ENCODE measurements at regions not wholly inside any gene's neighbourhood (a gene's known extent, or its start where the extent isn't known, plus 50 kb on each side); places are given as distances from the start of the nearest gene placed in this dataset.

DNA sequence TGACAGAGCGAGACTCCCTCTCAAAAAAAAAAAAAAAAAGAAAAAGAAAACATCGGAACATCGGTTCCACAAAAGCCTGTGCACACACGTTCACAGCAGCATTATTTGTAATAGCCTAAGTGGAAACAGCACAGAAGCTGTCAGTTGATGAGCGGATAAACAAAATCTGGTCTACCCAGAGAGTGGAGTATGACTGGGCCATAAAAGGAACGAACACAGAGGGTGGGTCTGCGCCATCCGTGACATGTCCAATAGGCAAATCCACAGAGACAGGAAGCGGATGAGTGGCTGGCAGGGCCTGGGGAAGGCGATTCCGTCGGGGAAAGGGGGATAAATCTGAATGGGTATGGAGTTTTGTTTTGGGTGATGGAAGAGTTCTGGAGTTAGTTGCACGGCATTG lies 212.2 kb upstream of the CIBAR2 start:
- Histone ChIP-seq H3K79me2 (ENCODE audit: low read length) (no peaks in the 10 kb centered on the region), H3K36me3 (replicated peaks; ENCODE audit: low read depth, low read length) (no peaks in the 10 kb centered on the region), H3K4me3 (ENCODE audit: low read length) (no peak overlapping the region), H3K9ac (ENCODE audit: low read length) (no peak overlapping the region), H3K4me2 (ENCODE audit: low read length) (no peak overlapping the region), H3K27me3 (ENCODE audit: low read depth, low read length) (no peaks in the 10 kb centered on the region), H2AFZ (ENCODE audit: low read depth, low read length) (no peak overlapping the region), H3K4me1 (ENCODE audit: low read length) (no peaks in the 10 kb centered on the region), H4K20me1 (ENCODE audit: insufficient read depth, low read length) (no peaks in the 10 kb centered on the region), H3K9me3 (ENCODE audit: insufficient read depth, low read length) (no peaks in the 10 kb centered on the region), H3K27ac (ENCODE audit: low read length) (no peak overlapping the region)
- no peak for TF ChIP-seq EZH2phosphoT487 (IDR thresholded peaks at IDR 0.05; ENCODE audit: low read depth)
- TF ChIP-seq, protein P1, sequence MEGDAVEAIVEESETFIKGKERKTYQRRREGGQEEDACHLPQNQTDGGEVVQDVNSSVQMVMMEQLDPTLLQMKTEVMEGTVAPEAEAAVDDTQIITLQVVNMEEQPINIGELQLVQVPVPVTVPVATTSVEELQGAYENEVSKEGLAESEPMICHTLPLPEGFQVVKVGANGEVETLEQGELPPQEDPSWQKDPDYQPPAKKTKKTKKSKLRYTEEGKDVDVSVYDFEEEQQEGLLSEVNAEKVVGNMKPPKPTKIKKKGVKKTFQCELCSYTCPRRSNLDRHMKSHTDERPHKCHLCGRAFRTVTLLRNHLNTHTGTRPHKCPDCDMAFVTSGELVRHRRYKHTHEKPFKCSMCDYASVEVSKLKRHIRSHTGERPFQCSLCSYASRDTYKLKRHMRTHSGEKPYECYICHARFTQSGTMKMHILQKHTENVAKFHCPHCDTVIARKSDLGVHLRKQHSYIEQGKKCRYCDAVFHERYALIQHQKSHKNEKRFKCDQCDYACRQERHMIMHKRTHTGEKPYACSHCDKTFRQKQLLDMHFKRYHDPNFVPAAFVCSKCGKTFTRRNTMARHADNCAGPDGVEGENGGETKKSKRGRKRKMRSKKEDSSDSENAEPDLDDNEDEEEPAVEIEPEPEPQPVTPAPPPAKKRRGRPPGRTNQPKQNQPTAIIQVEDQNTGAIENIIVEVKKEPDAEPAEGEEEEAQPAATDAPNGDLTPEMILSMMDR (IDR thresholded peaks at IDR 0.05; ENCODE audit: low read depth, low read length), result no peak

DNA sequence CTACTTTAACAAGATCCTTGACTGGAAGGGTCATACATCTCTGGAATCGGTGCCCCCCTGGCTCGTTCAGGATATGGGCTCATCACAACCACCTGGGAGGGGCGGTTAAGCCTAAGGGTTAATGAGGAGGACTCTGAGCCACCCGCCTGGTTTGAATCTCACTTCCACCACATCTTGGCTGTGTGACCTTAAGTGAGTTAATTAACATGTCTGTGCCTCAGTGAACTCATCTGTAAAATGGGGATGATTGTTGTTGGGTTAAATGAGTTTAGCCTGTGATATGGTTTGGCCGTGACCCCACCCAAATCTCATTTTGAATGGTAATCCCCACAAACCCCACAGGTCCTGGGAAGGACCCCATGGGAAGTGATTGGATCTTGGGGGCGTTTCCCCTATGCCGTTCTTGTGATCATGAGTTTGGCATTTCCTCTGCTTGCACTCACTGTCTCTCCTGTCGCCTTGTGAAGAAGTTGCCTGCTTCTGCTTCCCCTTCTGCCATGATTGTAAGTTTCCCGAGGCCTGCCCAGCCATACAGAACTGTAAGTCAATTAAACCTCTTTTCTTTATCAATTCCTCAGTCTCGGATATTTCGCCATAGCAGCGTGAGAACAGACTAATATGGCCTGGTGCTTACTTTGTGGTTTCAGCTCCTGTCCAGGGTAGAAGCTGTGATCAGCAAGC lies 214.0 kb upstream of the CIBAR2 start:
- Histone ChIP-seq H3K27ac (ENCODE audit: low read length) (no peak overlapping the region), H3K36me3 (replicated peaks; ENCODE audit: low read depth, low read length) (no peaks in the 10 kb centered on the region), H3K4me2 (ENCODE audit: low read length) (no peak overlapping the region), H3K79me2 (ENCODE audit: low read length) (no peaks in the 10 kb centered on the region), H3K27me3 (ENCODE audit: low read depth, low read length) (no peaks in the 10 kb centered on the region; the same call in 1 of the 2 replicates), H3K9ac (ENCODE audit: low read length) (no peak overlapping the region), H3K4me3 (ENCODE audit: low read length) (no peak overlapping the region), H3K9me3 (ENCODE audit: insufficient read depth, low read length) (no peaks in the 10 kb centered on the region), H2AFZ (ENCODE audit: low read depth, low read length) (no peak overlapping the region), H4K20me1 (ENCODE audit: insufficient read depth, low read length) (no peaks in the 10 kb centered on the region), H3K4me1 (ENCODE audit: low read length) (no peaks in the 10 kb centered on the region)
- TF ChIP-seq EZH2phosphoT487 (IDR thresholded peaks at IDR 0.05; ENCODE audit: low read depth), result no peak
- TF ChIP-seq, protein P1 (IDR thresholded peaks at IDR 0.05; ENCODE audit: low read depth, low read length), result no peak

DNA sequence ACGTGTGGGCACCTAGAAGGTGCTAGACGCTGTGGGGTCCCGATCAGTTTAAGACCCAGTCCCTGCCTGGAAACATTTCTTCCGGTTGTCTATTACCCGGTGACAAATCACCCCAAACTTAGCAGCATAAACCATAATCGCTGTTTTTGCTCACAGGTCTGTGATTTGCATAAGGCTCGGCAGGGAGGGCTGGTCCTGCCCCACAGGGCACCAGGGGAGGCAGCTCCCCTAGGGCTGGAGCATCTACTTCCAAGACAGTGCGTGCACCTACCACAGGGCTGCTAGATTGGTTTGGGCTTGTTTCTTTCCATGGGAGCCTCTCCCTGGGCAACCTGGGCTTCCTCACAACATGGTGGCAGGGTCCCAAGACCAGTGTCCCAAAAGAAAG lies 214.5 kb upstream of the CIBAR2 start:
- no peak overlapping the region for H3K4me2 ChIP-seq (ENCODE audit: low read length)
- TF ChIP-seq, protein P1 (IDR thresholded peaks at IDR 0.05; ENCODE audit: low read depth, low read length), result no peak
- TF ChIP-seq EZH2phosphoT487 (IDR thresholded peaks at IDR 0.05; ENCODE audit: low read depth), result no peak

DNA sequence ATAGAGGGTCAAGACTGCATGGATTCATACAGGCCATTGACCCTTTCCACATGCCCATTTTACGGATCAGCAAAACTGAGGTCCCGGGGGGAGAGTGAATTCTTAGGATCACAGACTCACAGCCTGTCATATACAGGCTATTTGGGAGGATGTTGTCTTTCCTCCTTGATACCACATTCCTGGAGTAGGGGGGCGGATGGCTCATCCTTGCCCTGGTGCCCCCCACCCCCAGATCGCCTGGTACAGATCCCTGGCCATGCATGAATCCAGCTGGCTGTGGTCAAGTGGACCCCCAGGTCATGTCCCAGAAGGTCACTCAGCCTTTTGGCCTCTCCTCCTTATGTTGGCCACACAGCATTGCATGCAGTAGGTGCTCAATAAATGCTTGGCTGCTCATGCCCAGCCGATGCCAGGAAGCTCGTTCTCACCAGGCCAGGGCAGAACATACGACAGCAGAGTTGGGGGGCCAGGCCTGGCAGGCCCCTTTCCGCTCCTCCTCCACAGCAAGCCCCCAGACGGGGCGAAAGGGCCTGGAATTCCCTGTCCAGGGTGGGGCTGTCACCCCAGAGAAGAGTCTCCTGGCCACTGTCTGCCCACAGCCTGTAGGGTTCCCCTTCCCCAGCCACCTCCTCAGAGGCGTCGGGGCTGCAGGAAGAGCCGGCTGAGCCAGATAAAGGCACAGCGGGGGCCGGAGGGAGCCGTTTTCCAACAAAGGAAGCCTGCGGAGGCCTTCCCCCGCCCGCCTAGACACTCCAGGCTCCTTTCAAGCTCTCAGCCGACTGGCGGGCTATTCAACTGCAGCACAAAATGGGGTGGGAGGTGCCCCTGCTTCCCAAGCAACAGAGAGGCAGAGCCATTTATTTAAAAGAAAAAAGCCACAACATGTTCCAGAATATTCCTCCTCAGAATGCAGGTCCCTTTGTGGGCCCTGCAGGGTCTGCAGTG lies 215.7 kb upstream of the CIBAR2 start:
- H3K9ac ChIP-seq (ENCODE audit: low read length), result no peak overlapping the region
- H3K79me2 ChIP-seq (ENCODE audit: low read length), result no peaks in the 10 kb centered on the region
- H2AFZ ChIP-seq (ENCODE audit: low read depth, low read length), result no peak overlapping the region
- no peak overlapping the region for H3K4me3 ChIP-seq (ENCODE audit: low read length)
- no peak overlapping the region for H3K4me2 ChIP-seq (ENCODE audit: low read length)
- TF ChIP-seq, protein P1 (IDR thresholded peaks at IDR 0.05; ENCODE audit: low read depth, low read length), result no peak
- no peak for TF ChIP-seq EZH2phosphoT487 (IDR thresholded peaks at IDR 0.05; ENCODE audit: low read depth)
- H3K36me3 ChIP-seq (replicated peaks; ENCODE audit: low read depth, low read length), result no peaks in the 10 kb centered on the region
- H3K4me1 ChIP-seq (ENCODE audit: low read length), result no peaks in the 10 kb centered on the region
- H3K27ac ChIP-seq (ENCODE audit: low read length), result no peak overlapping the region
- H3K27me3 ChIP-seq (ENCODE audit: low read depth, low read length), result no peaks in the 10 kb centered on the region; the same call in 1 of the 2 replicates
- H4K20me1 ChIP-seq (ENCODE audit: insufficient read depth, low read length), result no peaks in the 10 kb centered on the region
- H3K9me3 ChIP-seq (ENCODE audit: insufficient read depth, low read length), result no peaks in the 10 kb centered on the region

More for the DNA sequence above, 214.5 kb upstream of the CIBAR2 start:
- Histone ChIP-seq H3K9me3 (ENCODE audit: insufficient read depth, low read length) (no peaks in the 10 kb centered on the region), H3K79me2 (ENCODE audit: low read length) (no peaks in the 10 kb centered on the region), H2AFZ (ENCODE audit: low read depth, low read length) (no peak overlapping the region), H3K4me1 (ENCODE audit: low read length) (no peaks in the 10 kb centered on the region), H4K20me1 (ENCODE audit: insufficient read depth, low read length) (no peaks in the 10 kb centered on the region), H3K27ac (ENCODE audit: low read length) (no peak overlapping the region), H3K9ac (ENCODE audit: low read length) (no peak overlapping the region), H3K27me3 (ENCODE audit: low read depth, low read length) (no peaks in the 10 kb centered on the region; the same call in 1 of the 2 replicates), H3K4me3 (ENCODE audit: low read length) (no peak overlapping the region), H3K36me3 (replicated peaks; ENCODE audit: low read depth, low read length) (no peaks in the 10 kb centered on the region)
